GM03348 (cell line): ENCODE measurements at regions not wholly inside any gene's neighbourhood (a gene's known extent, or its start where the extent isn't known, plus 50 kb on each side); places are given as distances from the start of the nearest gene placed in this dataset.
"Not testable (repeated sequence)": the region's sequence is repeated elsewhere in the genome, so short reads cannot be mapped to it uniquely, and the experiment has no call there.

ENCODE experiments used
- DNase-seq: peaks from one replicate; pipeline ENCODE4 v3.0.0; 2012; ENCODE audit warnings: low spot score

DNA sequence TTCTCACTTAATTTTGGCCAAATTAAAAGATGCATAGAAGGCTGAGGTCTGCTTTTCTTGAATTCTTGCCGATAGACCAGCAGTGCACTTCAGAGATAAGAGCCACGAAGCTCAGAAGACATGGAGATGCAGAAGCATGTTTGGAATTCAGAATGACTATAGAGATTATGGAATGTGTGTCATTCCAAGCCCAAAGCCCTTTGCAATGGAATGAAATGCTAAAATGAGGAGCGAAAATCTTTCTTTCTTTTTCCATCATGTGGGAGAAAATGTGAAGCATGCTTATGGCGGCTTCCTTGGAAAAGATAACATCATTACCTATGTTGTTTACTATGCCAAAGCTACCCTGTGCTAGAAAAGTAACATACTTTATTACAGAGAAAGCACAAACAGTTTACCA lies 257.0 kb upstream of the RNF32 start:
- no peak for DNase-seq

DNA sequence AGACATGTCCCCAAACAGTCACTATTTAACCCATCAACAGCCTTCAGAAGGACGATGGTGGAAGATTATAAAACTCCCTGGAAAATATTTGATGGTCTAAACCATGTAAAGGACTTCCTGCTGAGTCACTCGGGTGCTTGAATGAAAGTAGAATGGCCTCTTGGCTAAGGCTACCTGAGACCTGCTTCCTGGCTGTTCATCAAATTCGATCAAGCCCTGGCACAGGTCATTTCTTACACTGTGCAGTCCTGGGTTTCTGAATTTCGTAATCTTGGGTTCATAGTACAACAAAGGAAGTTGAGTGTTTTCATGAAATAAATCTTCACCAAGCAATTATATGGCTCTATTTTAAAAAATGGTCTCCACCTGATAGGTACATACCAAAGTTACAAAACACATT lies 260.3 kb upstream of the RNF32 start:
- DNase-seq, result no peak

DNA sequence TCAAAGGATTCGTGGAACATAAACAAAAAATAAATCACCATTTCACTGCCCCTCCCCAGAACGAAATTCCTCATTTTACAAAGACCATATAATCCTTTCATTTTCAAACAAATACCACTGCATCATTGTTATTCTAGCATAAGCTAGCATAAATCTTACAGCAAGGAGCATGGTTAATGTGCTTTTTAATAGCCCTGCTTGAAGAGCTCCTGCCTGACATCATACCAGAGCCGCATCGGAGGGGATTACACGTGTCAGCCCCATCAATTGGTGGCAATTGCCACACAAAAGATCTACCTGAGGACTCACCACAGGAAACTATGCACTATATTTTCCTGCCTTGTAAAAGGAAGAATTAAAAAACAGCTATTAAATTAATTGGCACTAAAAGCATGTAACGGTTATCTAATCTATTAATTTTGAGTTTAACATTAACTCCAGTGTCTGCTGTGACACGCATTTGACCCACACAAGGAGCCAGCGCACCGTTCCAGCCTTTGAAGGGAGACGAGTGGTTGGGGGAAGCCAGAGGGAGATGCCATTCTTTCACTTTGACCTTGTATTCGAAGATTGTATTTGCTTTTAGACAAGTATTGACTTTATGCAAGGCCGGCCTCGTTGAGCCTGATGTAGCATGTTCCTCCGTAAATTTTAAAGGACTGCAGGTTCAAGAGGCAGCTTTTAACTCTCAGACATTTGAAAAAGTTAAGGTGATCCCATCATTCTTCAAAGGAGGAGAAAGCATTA lies 261.1 kb upstream of the RNF32 start:
- DNase-seq, result no peak

DNA sequence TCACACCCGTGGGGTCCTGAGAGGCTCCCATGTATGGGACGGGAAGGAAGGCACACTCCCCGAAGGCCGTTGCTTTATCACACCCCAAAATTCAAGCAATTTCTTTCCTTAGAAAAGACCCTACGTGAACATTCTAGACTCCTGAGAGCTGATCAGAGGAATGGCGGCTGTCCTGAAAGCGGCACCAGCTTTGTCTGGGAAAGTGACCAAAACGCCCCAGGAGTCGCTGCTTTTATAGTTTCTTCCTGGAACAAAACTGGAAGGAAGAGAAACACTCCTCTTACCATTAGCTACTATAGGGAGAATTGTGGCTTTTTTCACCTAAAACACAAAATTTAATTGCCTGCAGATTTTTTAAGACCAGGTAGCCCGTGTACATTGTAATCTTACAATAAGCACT lies 261.8 kb upstream of the RNF32 start:
- no peak for DNase-seq

DNA sequence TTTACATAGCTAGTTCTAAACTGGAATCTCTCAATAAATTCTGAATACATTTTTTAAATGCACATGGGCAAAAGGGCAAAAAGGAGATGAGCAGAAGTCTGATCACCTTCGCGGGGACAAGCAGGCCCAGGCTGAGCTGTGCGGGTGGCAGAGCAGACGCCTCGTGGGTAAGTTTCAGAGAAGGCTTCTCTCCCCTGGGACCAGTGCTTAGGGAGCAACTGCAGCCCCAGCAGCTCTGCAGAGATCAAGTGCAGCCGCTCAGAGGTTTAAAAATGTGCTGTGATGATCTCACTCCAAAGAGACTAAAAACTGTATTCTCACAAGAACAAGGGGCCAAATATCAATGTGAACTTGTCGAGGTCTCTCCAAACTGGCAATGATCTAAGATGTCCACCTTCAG lies 264.3 kb upstream of the RNF32 start:
- no peak for DNase-seq

DNA sequence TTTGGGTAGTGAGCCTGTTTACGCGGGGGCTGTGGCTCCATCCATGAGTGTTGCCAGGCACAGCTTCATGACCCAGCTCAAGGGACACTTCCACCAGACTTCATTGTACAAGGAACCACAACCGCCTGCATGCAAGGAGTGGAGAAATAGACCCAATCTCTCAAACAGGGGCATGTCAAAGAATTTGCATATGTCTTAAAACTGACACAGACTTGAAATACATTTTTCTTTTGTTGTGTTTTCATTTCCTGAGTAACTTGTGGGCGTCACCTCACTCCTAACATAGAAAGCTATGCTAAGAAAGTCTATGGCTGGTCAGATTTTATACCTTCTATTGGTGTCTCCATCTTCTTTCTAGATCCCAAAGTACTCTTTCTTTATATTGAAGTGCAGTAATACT lies 266.2 kb upstream of the RNF32 start:
- DNase-seq, result no peak

DNA sequence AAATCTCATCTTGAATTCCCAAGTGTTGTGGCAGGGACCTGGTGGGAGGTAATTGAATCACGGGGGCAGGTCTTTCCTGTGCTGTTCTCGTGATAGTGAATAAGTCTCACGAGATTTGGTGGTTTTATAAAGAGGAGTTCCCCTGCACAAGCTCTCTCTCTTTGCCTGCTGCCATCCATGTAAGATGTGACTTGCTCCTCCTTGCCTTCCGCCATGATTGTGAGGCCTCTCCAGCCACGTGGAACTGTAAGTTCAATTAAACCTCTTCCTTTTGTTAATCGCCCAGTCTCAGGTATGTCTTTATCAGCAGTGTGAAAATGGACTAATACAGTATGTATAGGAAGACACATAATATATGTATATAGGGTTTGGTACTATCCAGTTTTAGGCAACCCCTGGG lies 270.6 kb upstream of the RNF32 start:
- DNase-seq, result not testable (repeated sequence)

DNA sequence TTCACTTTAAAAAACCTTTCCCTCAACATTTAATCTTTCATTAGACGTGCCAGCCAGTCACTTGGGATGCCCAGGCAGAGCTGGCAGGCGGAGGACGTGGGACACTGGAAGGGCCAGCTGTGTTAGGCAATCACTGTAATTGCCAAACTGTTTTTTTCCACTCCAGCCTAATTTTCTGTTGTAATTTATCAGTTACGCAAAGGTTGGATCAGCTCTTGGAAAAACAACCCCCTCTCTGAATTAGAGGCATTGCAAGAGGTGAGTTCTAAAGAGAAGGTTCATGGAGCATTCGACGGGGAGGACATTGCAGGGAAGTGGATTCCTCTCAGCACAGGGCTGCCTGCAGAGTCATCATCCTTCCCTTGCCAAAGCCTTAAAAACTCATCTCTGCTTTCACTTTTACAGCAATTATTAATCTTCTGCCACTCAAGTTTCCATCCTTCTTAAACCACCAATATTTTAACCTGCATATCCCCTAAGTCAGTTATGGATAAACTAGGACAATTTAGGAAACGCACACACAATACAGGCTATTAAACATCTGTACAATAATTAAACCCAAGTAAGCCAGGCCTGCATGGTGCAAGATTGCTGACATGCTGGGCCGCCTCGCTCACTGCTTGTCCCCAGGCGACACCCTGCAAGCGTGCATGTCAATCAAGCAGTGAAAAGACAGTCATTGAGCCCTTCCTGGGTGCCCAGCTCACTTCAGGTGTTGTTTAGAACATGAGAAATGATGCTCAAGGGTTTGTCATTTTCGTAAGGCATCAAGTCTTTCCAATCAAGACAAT lies 272.3 kb upstream of the RNF32 start:
- DNase-seq, result no peak

DNA sequence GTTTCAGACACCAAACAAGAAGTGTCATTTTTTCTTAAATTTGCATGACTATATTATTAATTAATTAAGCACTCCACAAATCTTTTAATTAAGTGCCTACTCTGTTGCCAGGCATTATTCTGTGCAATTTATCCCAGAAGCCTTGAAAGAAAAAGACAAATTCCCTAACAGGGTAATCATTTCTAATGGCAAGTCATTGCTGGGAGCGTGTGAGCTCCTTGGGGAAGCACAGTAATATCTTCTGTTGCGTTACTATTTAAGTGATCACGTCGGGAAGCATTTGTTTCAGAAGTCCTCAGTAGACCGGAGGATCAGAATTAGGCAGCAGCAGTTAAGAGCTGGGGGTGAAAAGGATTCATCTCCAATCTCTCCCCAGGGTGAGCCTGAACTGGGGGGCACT lies 276.8 kb upstream of the RNF32 start:
- DNase-seq, result no peak

DNA sequence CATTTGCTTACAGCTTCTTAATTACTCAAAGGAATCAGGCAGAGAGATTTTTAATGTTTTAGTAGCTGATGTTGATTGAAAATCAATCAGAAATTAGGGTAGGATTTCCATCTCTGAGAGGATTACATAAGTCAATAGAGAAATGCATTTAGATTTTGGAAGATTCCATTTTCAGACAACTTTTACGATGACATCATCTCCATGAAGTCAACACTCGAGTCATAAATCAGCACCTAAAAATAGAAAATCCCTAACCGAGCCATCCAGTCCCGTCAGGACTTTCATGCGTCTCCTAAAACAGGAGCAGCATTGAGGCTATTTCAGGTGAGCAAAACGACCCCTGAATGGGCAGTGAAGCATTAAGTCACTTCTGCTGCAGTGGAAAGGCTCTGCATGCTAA lies 279.7 kb upstream of the RNF32 start:
- DNase-seq, result no peak

DNA sequence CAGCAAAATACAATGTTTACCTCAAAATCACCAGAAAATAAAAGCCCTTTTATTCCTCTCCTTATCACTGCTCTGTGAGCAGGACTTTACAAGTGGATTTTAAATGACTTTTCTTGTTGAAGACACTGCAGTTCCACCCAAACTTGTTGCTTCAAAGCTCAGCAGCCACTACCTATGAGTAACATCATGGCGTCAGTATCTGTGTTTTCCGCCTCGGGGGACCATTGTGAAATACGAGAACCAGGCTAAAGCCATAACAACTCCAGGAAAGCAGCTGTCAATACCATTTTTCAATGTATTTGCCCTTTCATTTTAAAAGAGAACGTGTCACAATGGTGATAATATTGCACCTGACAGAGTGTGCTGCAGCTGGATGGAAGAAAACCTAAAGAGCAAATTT lies 284.0 kb upstream of the RNF32 start:
- no peak for DNase-seq

DNA sequence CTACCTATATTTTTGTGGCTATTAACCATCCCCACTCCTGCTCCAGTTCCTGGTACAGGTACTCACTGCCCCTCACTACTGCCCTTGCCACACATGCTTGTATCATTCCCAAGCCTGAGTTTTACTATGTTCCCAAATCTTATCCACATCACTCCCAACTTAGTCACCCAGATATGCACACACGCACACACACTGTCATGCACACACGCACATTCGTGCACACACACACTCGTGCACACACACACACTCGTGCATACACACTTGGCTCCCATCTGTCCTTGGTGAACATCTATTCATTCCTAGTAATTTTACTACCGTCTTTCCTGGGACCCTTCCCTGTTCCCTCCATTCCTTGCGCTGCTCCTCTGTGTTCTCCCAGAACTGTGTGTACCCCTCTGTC lies 287.2 kb upstream of the RNF32 start:
- DNase-seq, result no peak

DNA sequence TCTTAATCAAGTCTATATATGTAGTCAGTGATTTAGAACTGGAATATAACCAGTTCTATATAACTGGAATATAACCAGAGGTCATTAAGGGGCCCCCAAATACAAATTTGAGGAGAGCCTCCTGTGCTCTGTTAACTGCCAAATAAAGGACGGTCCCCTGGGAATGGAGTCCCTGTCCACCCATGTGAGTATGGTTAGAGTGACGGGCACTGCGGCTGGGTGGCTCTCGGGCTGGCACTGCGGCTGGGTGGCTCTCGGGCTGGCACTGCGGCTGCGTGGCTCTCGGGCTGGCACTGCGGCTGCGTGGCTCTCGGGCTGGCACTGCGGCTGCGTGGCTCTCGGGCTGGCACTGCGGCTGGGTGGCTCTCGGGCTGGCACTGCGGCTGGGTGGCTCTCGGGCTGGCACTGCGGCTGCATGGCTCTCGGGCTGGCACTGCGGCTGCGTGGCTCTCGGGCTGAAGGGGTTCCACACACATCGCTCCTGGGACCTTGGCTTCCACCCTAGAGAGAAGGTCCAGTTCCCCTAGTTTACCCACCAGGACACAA lies 292.8 kb upstream of the RNF32 start:
- not testable (repeated sequence) for DNase-seq

DNA sequence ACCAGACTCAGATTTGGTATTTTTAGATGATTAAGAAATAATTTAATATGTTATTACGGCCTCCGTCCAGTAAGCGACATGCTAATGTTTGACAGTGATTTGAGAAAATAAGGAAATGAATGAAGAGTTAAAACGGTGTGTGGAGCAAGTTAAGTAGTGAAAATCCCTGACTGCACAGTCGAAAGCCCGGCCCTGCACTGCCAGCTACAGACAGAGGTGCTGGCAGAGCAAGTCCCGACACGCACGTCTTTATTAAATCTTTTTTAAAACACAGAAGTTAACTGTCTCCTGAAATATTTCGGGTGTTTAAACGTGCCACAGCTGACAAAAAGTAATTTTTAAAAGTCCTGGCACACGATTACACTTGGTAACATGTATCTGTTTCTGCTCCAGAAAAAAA lies 293.4 kb upstream of the RNF32 start:
- DNase-seq, result no peak

DNA sequence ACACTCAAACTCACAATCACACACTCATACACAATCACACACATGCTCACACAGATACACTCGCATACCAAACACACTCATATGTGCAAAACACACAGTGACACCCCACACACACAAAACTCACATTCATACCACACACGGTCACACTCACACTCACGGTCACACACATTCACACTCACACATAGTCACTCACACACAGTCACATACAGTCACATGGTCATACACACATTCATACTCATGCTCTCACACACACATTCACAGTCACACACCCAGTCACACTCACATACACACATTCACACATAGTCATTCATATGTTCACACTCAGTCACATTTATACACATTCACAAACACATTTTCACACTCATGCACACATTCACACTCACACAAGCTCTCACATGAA lies 296.0 kb upstream of the RNF32 start:
- DNase-seq, result no peak

DNA sequence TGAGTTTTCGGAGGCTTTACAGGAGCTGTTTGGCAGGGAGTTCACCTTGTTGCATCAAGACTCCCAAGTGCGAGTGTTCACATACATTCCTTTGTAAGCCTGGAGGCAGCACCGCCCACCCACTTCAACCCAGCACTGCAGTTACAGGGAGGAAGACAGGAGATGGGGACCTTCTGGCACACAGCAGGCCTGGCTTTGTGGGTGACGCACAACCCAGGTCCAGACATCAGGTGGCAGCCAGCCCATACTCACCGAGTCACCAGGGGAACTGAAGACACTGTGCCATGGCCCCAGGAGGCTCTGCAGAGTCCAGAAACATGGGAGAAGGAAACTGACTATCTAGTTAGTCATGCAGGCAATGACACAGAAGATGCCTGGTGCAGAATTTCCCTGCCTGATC lies 305.9 kb upstream of the RNF32 start:
- no peak for DNase-seq

DNA sequence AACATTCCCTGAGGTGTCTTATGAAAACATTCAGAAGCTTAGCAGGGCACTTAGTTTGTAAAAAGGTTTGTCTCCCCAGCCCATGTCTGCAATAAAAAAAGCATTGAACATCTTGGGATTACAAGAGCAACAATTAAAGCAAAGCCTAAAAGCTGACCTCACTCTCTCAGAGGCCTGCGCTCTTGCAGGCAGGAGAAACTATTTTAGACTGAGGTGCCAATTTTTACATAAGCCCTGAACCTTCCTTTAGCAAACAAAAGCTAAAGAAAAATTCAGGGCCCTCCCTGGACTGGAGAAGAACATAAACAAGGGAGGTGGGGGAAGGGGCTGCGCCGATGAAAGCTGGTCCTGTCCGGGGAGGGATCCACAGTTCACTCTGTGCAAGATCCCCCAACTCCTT lies 312.7 kb upstream of the RNF32 start:
- no peak for DNase-seq

DNA sequence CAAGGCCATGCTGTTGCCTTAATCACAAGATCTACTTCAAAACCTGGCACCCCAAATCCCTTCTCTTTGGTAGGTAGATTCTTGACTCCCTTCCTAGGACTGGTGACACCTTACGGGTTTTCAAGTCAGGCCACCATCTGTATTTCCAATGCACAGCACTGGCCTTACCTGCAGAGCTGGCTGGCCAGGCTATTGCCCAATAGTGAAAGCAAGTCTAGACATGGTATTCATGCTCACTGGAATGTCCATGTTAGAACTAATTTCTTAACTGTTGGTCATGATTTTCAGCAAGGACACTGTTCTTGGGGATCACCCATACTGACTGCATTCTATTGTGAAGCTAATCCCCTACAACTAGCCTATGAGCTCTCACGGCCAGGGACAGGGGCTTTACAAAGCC lies 313.1 kb upstream of the RNF32 start:
- no peak for DNase-seq

DNA sequence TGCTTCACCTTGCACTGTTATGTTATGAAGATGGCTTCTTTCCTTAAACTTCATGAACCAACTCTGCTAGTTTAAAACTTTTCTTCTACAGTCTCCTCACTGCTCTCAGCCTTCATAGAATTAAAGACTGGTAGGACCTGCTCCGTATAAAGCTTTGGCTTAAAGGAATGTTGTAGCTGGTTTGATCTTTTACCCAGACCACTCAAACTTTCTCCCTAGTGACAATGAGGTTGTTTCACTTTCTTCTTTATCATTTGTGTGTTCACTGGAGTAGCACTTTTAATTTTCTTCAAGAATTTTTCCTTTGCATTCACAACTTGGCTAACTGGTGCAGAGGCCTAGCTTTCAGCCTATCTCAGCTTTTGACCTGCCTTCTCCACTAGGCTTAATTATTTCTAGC lies 316.4 kb upstream of the RNF32 start:
- DNase-seq, result no peak

DNA sequence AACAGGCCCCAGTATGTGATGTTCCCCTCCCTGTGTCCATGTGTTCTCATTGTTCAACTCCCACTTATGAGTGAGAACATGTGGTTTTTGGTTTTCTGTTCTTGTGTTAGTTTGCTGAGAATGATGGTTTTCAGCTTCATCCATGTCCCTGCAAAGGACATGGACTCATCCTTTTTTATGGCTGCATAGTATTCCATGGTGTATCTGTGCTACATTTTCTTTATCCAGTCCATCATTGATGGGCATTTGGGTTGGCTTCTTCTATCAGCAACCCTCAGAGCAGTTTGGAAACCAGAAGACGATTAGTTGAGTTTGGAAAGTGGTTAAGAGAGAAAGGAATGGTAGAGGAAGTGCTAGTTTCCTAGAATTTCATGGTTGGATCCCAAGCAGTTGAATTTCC lies 319.1 kb upstream of the RNF32 start:
- not testable (repeated sequence) for DNase-seq

DNA sequence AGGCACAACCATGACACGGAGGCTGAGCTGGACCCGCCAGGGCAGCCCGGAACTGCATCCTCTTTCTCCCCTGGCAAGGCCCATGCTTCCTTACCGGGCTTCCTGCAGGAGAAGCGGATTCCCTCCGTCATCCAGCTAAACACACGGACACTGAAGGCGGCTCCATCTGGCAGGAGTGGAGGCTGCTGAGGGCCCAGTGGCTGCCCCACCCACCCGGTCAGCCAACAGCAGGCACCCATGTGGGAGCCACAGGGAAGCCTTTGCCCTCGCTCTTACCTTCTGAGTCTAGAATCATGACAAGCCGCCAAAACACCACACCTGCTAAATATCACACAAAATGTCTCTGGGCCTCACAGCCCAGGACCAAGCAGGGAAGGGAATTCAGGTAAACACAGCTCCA lies 321.6 kb upstream of the RNF32 start:
- DNase-seq, result no peak

DNA sequence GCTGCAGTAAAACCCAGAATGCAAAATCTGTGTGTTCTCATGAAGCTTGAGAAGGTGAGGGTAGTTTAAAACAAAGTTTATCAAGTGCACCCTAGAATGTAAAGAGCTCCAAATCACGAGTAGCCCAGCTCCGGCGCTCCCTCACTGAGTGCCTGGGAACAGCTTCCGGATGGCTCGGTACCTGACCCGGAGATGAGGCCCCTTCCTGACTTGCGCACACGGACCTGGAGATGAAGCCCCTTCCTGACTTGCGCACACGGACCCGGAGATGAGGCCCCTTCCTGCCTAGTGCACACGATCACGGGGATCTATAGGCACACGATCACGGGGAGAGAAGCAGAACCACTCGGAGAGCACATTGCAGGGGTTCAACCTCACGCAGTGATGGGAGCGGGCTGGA lies 322.1 kb upstream of the RNF32 start:
- DNase-seq, result no peak

DNA sequence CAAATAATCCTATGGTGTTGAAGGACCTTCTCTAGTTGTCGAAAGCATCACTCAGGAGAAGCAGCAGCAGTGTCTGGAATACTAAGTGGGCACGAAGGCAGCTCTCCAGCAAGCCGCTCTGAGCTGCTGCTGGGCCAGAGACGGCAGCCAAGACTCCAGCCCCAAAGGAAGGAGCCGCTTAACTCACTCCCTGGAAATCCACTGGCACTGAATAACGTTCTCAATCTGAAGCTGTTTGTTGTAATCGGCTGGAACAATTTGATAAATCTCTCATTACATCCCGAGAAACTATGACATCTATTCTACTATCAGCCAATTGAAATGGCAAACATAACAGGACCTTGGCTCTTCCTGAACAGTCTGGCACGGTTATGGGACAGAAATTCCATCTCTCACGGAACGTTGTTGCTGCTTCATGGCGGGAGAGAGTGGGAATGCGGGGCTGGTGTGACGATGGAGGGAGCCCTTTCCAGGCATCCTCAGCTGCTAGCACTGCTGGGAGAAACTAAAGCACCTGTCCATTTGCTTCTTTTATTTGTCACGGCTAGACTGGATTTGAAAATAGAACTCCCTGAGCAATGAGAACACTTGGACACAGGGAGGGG lies 331.5 kb upstream of the RNF32 start:
- DNase-seq, result no peak
